ENCODE measurements at regions not wholly inside any gene's neighbourhood (a gene's known extent, or its start where the extent isn't known, plus 50 kb on each side); places are given as distances from the start of the nearest gene placed in this dataset.

DNA sequence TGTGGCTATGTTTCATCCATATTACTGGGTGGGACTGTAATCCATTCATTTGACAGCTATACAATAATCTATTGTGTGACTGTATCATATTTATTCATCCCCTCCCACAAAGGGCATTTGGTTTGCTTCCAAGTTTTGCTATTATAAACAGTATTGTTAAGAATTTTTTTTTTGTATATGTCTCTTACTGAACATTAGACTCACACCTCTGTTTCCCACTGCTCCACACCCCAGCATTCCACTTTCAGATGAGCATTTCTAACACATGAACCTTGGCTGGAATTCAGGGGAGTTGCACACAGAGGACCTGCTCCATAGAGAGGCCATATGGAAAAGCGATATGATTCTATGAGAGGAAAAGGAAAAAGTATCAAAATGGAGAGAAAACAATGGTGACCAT is 81.6 kb upstream of the DKK2 start:
- intact Hi-C loops (cut with micrococcal nuclease; ENCODE audit: unreplicated experiment), result no loop called here
- no peaks in the 10 kb centered on the region for H3K36me3 ChIP-seq (ENCODE audit: low read depth)
- H2AFZ ChIP-seq, result no peak overlapping the region
- no peak for DNase-seq
- no peak overlapping the region for H3K4me3 ChIP-seq
- TF ChIP-seq, protein P1, sequence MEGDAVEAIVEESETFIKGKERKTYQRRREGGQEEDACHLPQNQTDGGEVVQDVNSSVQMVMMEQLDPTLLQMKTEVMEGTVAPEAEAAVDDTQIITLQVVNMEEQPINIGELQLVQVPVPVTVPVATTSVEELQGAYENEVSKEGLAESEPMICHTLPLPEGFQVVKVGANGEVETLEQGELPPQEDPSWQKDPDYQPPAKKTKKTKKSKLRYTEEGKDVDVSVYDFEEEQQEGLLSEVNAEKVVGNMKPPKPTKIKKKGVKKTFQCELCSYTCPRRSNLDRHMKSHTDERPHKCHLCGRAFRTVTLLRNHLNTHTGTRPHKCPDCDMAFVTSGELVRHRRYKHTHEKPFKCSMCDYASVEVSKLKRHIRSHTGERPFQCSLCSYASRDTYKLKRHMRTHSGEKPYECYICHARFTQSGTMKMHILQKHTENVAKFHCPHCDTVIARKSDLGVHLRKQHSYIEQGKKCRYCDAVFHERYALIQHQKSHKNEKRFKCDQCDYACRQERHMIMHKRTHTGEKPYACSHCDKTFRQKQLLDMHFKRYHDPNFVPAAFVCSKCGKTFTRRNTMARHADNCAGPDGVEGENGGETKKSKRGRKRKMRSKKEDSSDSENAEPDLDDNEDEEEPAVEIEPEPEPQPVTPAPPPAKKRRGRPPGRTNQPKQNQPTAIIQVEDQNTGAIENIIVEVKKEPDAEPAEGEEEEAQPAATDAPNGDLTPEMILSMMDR (conservative IDR thresholded peaks at IDR 0.05), result no peak
- no peak for TF ChIP-seq EZH2 (IDR thresholded peaks at IDR 0.05; ENCODE audit: low read depth)
- H3K9me2 ChIP-seq (ENCODE audit: insufficient read depth), result no peaks in the 10 kb centered on the region
- no peaks in the 10 kb centered on the region for H3K9me3 ChIP-seq (ENCODE audit: insufficient read depth, low read depth)
- H3K27me3 ChIP-seq (ENCODE audit: insufficient read depth, low read depth), result no peaks in the 10 kb centered on the region
- H3F3A ChIP-seq (ENCODE audit: insufficient read depth, low read depth), result no peaks in the 10 kb centered on the region
- ChIA-PET CTCF (no interaction called here), POLR2A (ENCODE audit: unreplicated experiment) (no interaction called here)
- no peaks in the 10 kb centered on the region for H4K20me1 ChIP-seq (ENCODE audit: insufficient read depth)
- H3K4me1 ChIP-seq (replicated peaks; ENCODE audit: insufficient read depth), result no peaks in the 10 kb centered on the region
- no peaks in the 10 kb centered on the region for H3K79me2 ChIP-seq (ENCODE audit: low read depth)
- BruUV-seq (replicated peaks), result no TSS peak
- no peak overlapping the region for H3K4me2 ChIP-seq
- H3K27ac ChIP-seq, result no peak overlapping the region

DNA sequence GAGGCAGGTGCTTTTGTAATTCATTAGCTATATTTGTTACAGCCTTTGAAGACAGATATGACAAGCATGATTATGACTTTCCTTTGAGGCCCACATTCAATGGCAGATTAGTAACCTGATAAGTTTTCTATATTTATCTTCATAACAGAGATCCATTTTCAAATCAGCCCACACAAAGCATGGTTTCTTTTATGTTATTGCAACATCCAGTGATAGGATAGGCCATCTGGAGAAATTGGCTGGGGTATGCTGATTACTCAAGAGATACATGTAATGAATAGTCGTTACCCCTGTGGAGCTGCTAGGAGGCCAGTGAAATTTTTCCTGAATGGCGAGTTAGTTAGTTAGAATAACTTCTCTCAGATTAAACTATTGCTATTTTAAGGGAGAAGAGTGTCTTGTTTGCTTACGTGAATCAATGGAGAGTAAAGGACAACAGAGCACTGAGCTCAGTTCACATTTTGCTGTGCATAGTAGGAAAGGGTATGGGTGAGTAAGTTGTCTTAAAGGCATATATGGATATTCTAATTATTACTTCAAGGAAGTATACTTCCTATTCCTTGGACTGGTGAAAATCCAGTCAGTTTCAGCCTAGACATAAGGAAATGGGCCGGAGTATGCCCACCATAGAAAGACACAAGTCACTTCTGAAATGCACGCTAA is 79.2 kb upstream of the DKK2 start:
- POLR2A ChIA-PET (ENCODE audit: unreplicated experiment), result no interaction called here
- DNase-seq, result no peak
- H3K27ac ChIP-seq, result no peak overlapping the region
- H2AFZ ChIP-seq, result no peak overlapping the region
- no peaks in the 10 kb centered on the region for H3K27me3 ChIP-seq (ENCODE audit: insufficient read depth, low read depth)
- no TSS peak for BruUV-seq (replicated peaks)
- TF ChIP-seq, protein P1 (conservative IDR thresholded peaks at IDR 0.05), result no peak
- TF ChIP-seq EZH2 (IDR thresholded peaks at IDR 0.05; ENCODE audit: low read depth), result no peak
- no peaks in the 10 kb centered on the region for H4K20me1 ChIP-seq (ENCODE audit: insufficient read depth)
- H3K36me3 ChIP-seq (ENCODE audit: low read depth), result no peaks in the 10 kb centered on the region
- CTCF ChIA-PET, result no interaction called here
- no peaks in the 10 kb centered on the region for H3F3A ChIP-seq (ENCODE audit: insufficient read depth, low read depth)
- no peaks in the 10 kb centered on the region for H3K4me1 ChIP-seq (replicated peaks; ENCODE audit: insufficient read depth)
- H3K4me3 ChIP-seq, result no peak overlapping the region
- intact Hi-C loops (cut with micrococcal nuclease; ENCODE audit: unreplicated experiment), result no loop called here
- H3K9me2 ChIP-seq (ENCODE audit: insufficient read depth), result no peaks in the 10 kb centered on the region
- no peak overlapping the region for H3K4me2 ChIP-seq
- no peaks in the 10 kb centered on the region for H3K79me2 ChIP-seq (ENCODE audit: low read depth)
- H3K9me3 ChIP-seq (ENCODE audit: insufficient read depth, low read depth), result no peaks in the 10 kb centered on the region

DNA sequence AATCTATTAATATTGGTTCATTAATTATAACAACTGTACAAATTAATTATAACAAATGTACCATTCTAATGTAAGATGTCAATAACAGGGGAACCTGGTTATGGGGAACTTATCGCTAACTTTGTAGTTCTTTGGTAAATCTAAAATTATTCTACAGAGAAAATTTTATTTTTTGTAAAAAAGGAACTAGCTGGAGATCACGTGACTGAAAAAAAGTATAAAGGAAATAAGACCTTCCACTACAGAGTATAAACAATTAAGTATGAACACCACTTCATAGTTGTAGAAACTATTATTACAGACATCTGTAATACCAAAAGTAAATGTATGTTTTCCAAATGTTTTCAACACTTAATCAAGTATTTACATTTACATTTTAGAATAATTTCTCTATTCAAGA is 77.9 kb upstream of the DKK2 start:
- TF ChIP-seq, protein P1 (conservative IDR thresholded peaks at IDR 0.05), result no peak
- no peak for TF ChIP-seq EZH2 (IDR thresholded peaks at IDR 0.05; ENCODE audit: low read depth)
- no peak overlapping the region for H2AFZ ChIP-seq
- BruUV-seq (replicated peaks), result no TSS peak
- CTCF ChIA-PET, result no interaction called here
- no peaks in the 10 kb centered on the region for H3K9me2 ChIP-seq (ENCODE audit: insufficient read depth)
- no peaks in the 10 kb centered on the region for H3F3A ChIP-seq (ENCODE audit: insufficient read depth, low read depth)
- H3K4me2 ChIP-seq, result no peak overlapping the region
- no peaks in the 10 kb centered on the region for H3K9me3 ChIP-seq (ENCODE audit: insufficient read depth, low read depth)
- H3K27ac ChIP-seq, result no peak overlapping the region
- DNase-seq, result no peak
- no peaks in the 10 kb centered on the region for H3K36me3 ChIP-seq (ENCODE audit: low read depth)
- no peaks in the 10 kb centered on the region for H3K27me3 ChIP-seq (ENCODE audit: insufficient read depth, low read depth)
- no peak overlapping the region for H3K4me3 ChIP-seq
- intact Hi-C loops (cut with micrococcal nuclease; ENCODE audit: unreplicated experiment), result no loop called here
- no peaks in the 10 kb centered on the region for H3K79me2 ChIP-seq (ENCODE audit: low read depth)
- H4K20me1 ChIP-seq (ENCODE audit: insufficient read depth), result no peaks in the 10 kb centered on the region
- POLR2A ChIA-PET (ENCODE audit: unreplicated experiment), result no interaction called here
- H3K4me1 ChIP-seq (replicated peaks; ENCODE audit: insufficient read depth), result no peaks in the 10 kb centered on the region
